GM12865 (cell line): ENCODE measurements at regions not wholly inside any gene's neighbourhood (a gene's known extent, or its start where the extent isn't known, plus 50 kb on each side); places are given as distances from the start of the nearest gene placed in this dataset.
"Not testable (repeated sequence)": the region's sequence is repeated elsewhere in the genome, so short reads cannot be mapped to it uniquely, and the experiment has no call there.

ENCODE experiments used
- DNase-seq: peaks from one replicate; pipeline ENCODE4 v3.0.0; 2010; ENCODE audit warnings: low read depth
- H3K4me3 ChIP-seq: 2 replicates; pipeline ENCODE4 v1.5.1; 2011; ENCODE audit warnings: mild to moderate bottlenecking, low read depth, low read length, control low read depth
- TF ChIP-seq, protein P1 (sequence below): IDR thresholded peaks from 2 replicates; pipeline ENCODE4 v1.5.1; 2011; ENCODE audit warnings: low read length, control low read depth, low read depth, inconsistent platforms; ENCODE audit not compliant: insufficient read depth; ENCODE audit errors: missing control alignments

DNA sequence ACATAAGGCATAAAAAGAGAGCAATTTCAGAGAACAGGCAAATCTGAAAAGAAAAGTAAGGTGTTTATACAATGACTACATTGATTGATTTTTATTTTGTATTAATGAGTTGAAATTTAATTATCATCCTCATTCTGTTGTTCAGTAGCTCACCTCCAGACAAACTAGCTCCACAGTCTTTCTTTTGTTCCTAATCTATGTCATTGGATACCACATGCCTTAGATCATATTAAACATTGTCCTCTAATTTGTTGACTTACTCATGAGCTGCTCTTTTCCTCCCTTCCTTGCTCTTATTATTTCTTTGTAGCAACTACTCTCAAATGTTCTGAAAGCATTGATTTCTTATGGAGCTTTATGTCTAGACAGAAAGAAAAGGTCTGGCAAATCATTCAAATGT is 185.5 kb upstream of the ZSWIM2 start:
- no peak for DNase-seq
- no peak overlapping the region for H3K4me3 ChIP-seq
- TF ChIP-seq, protein P1, sequence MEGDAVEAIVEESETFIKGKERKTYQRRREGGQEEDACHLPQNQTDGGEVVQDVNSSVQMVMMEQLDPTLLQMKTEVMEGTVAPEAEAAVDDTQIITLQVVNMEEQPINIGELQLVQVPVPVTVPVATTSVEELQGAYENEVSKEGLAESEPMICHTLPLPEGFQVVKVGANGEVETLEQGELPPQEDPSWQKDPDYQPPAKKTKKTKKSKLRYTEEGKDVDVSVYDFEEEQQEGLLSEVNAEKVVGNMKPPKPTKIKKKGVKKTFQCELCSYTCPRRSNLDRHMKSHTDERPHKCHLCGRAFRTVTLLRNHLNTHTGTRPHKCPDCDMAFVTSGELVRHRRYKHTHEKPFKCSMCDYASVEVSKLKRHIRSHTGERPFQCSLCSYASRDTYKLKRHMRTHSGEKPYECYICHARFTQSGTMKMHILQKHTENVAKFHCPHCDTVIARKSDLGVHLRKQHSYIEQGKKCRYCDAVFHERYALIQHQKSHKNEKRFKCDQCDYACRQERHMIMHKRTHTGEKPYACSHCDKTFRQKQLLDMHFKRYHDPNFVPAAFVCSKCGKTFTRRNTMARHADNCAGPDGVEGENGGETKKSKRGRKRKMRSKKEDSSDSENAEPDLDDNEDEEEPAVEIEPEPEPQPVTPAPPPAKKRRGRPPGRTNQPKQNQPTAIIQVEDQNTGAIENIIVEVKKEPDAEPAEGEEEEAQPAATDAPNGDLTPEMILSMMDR = no peak

DNA sequence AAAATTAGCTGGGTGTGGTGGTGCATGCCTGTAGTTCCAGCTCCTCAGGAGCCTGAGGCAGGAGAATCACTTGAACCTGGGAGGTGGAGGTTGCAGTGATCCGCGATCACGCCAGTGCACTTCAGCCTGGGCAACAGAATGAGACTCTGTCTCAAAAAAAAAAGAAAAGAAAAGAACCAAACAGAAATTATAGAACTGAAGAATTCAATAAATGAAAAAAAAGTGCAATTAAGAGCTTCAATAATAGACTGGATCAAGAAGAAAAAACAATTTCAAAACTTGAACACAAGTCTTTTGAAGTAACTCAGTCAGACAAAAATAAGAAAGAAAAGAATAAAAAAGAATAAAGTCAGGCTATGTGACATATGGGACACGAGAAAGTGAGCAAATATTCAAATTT is 175.8 kb upstream of the ZSWIM2 start:
- no peak overlapping the region for H3K4me3 ChIP-seq
- DNase-seq = no peak
- TF ChIP-seq, protein P1 = no peak

DNA sequence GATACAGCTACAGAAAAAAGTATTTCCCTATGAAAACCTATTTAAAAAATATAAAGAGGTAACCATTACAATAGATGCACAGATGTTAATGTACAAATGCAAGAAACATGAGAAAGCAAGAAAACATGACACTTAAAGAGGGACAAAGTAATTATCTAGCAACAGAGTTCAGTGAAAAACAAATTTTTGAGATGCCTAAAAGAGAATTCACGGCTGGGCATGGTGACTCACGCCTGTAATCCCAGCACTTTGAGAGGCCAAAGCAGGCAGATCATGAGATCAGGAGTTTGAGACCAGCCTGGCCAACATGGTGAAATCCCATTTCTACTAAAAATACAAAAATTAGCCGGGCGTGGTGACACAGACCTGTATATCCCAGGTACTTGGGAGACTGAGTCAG is 175.0 kb upstream of the ZSWIM2 start:
- not testable (repeated sequence) for H3K4me3 ChIP-seq, DNase-seq

DNA sequence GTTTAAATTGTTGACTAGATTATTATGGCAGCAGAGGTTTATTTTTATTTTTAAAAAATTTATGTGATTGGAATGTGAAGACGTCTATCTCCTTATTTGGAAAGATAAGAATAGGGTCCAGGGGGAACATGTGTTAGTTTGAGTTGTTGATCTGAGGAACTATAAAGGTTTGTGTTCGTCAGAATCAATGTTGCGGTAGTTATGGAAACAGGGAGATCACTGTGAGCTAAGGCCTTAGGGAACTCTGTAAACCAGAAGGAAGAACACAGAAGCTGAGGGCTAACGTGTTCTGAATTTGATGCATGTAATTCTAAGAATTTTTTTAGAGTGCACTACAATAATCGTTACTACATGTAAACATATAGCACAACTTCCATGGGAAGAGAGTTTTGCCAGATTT is 168.5 kb upstream of the ZSWIM2 start:
- TF ChIP-seq, protein P1 = no peak
- no peak overlapping the region for H3K4me3 ChIP-seq
- DNase-seq = no peak

DNA sequence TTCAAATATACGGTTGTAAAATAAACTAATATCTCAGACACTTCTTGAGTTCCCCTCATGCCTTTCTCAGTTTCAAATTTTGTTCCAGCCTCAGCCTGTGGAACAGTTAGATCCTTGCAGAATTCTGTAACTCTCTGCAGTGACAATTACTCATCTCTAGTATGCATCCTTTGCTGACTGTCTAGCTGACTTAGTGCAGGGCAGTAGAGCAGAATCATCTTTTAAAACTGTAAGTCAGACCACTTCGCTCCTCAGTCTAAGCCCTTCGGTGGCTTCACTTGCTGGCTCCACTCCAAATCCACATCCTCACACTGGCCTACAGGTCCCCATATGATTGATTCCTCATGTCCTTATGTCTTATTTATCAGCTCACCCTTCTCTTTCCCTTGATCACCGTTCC is 164.1 kb upstream of the ZSWIM2 start:
- H3K4me3 ChIP-seq = no peak overlapping the region
- TF ChIP-seq, protein P1 = no peak
- DNase-seq = no peak

DNA sequence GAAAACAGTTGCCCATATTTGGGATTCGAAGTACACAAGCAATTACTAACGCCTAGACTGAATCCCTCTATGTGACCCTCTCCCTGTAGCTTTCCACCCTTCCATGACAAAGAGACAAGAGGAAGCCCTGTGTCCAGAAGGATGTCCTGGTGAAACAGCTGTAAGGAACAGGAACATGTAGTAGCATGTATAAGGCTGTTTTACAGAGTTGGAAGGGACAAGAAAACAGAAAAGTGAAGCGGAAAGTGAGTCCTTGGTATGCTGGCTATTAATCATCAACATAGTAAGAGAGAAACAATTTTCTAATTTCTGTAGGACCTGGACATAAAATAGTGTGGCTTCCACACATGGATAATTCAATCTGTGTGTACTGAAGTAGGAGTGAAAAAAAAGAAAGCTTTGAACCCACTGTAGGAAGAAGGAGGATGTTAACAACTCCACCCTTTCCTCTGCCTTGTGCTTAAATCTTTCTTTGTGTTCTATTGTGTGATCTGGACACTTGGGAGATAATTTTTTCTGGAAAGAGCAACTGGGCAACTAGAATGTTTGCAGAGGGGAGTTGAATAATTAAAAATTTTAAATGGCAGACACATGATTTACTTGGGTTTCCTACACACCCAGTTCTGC is 162.3 kb upstream of the ZSWIM2 start:
- TF ChIP-seq, protein P1 = no peak
- H3K4me3 ChIP-seq = no peak overlapping the region
- no peak for DNase-seq

DNA sequence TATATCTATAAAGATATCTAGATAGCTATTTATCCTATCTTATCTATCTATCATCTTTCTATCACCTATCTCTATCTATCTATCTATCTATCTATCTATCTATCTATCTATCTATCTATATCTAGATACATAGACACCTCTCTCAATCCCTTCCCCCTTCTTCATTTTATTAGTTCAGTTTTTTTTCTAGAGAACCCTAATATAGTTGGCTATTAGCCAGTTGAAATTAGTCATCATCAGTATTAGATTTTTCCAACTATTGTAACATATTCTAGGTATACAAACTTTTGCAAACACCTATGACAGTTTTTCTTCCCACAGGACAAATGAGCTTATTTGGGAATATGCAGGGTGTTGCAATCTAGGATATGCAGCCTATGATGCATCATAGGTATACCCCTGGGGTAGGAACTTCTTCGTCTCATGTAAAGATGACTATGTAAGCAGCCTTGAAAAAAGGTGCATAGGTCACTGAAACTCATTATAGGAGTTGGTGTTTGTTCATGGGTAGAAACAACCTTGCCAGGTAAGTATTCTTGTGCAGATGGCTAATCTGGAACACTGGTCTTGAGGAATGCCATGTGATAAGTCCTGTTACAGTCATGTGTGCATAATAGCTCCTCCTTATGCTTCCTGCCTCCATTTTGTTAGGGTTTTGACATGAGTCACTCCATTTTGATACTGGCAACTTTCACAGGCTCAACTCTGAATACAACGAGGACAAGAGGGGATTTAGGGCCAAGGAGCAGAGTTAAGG is 160.7 kb upstream of the ZSWIM2 start:
- no peak for DNase-seq
- TF ChIP-seq, protein P1 = no peak
- H3K4me3 ChIP-seq = no peak overlapping the region
